Hepatocyte (in vitro differentiated cells): ENCODE measurements at regions not wholly inside any gene's neighbourhood (a gene's known extent, or its start where the extent isn't known, plus 50 kb on each side); places are given as distances from the start of the nearest gene placed in this dataset.

Experiments
- EZH2 ChIP-seq: fragments of 200-600 bp; sonication (generic); IDR thresholded peaks from 2 replicates; pipeline ENCODE4 v1.6.1; 2016; ENCODE audit warnings: antibody characterized with exemption, mild to moderate bottlenecking, borderline replicate concordance
- TF ChIP-seq, protein P1 (sequence below): fragments of 200-600 bp; sonication (generic); IDR thresholded peaks from 2 replicates; pipeline ENCODE4 v1.5.1; 2016; ENCODE audit warnings: antibody characterized with exemption, mild to moderate bottlenecking; ENCODE audit not compliant: poor library complexity

DNA sequence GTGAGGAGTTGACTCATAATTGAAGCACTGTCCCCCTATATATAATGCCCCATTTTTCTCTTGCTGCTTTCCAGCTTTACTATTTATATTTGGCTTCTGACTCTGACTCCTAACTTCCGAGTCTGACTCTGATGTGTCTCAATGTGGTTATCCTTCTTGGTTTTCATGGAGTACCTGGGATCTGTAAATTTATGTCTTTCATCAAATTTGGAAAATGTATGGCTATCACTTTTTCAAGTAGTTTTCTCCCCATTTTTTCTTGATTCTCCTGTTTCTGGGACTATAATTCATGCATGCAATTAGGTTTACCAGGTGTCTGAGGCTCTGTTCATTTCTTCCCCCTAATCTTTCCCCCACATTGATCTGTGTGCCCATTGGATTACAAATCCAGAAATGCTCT is 156.8 kb upstream of the SFRP2 start:
- TF ChIP-seq, protein P1, sequence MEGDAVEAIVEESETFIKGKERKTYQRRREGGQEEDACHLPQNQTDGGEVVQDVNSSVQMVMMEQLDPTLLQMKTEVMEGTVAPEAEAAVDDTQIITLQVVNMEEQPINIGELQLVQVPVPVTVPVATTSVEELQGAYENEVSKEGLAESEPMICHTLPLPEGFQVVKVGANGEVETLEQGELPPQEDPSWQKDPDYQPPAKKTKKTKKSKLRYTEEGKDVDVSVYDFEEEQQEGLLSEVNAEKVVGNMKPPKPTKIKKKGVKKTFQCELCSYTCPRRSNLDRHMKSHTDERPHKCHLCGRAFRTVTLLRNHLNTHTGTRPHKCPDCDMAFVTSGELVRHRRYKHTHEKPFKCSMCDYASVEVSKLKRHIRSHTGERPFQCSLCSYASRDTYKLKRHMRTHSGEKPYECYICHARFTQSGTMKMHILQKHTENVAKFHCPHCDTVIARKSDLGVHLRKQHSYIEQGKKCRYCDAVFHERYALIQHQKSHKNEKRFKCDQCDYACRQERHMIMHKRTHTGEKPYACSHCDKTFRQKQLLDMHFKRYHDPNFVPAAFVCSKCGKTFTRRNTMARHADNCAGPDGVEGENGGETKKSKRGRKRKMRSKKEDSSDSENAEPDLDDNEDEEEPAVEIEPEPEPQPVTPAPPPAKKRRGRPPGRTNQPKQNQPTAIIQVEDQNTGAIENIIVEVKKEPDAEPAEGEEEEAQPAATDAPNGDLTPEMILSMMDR = no peak
- no peak for TF ChIP-seq EZH2
